ENCODE measurements at regions not wholly inside any gene's neighbourhood (a gene's known extent, or its start where the extent isn't known, plus 50 kb on each side); places are given as distances from the start of the nearest gene placed in this dataset.
A peak's percentile ranks its signal among the peaks of the same experiment; 100 is the strongest.

GRCh38 chr2:234343372-234343771, 153.5 kb downstream of the ARL4C start:
- H3K4me3 ChIP-seq (ENCODE audit: low read length), result no peak overlapping the region
- no peak for DNase-seq (ENCODE audit: low read depth)
- no peak for TF ChIP-seq CTCF (conservative IDR thresholded peaks at IDR 0.05; ENCODE audit: low read depth, low read length)

- TF ChIP-seq CTCF (conservative IDR thresholded peaks at IDR 0.05; ENCODE audit: low read depth, low read length), result no peak
- no peak overlapping the region for H3K4me3 ChIP-seq (ENCODE audit: low read length)
- DNase-seq (ENCODE audit: low read depth), result no peak
These were observed 155.4 kb downstream of the ARL4C start for GRCh38 chr2:234341306-234341985.

- H3K4me3 ChIP-seq (ENCODE audit: low read length), result no peak overlapping the region
- DNase-seq (ENCODE audit: low read depth), result no peak
- TF ChIP-seq CTCF (conservative IDR thresholded peaks at IDR 0.05; ENCODE audit: low read depth, low read length), result no peak
These were observed 157.4 kb downstream of the ARL4C start for GRCh38 chr2:234339501-234339900.

- TF ChIP-seq CTCF (conservative IDR thresholded peaks at IDR 0.05; ENCODE audit: low read depth, low read length), result no peak
- H3K4me3 ChIP-seq (ENCODE audit: low read length), result no peak overlapping the region
- DNase-seq (ENCODE audit: low read depth), result no peak
These were observed 157.9 kb downstream of the ARL4C start for GRCh38 chr2:234339011-234339410.

GRCh38 chr2:234335661-234336228, 161.1 kb downstream of the ARL4C start:
- H3K4me3 ChIP-seq (ENCODE audit: low read length), result no peak overlapping the region
- DNase-seq (ENCODE audit: low read depth), result peak; percentile 92
- TF ChIP-seq CTCF (conservative IDR thresholded peaks at IDR 0.05; ENCODE audit: low read depth, low read length), result no peak

GRCh38 chr2:234334756-234335155, 162.1 kb downstream of the ARL4C start:
- no peak overlapping the region for H3K4me3 ChIP-seq (ENCODE audit: low read length)
- peak; percentile 35 for DNase-seq (ENCODE audit: low read depth)
- TF ChIP-seq CTCF (conservative IDR thresholded peaks at IDR 0.05; ENCODE audit: low read depth, low read length), result no peak

GRCh38 chr2:234334151-234334550, 162.7 kb downstream of the ARL4C start:
- TF ChIP-seq CTCF (conservative IDR thresholded peaks at IDR 0.05; ENCODE audit: low read depth, low read length), result no peak
- H3K4me3 ChIP-seq (ENCODE audit: low read length), result no peak overlapping the region
- peak; percentile 62 for DNase-seq (ENCODE audit: low read depth)
